GM21786 (cell line): ENCODE measurements at regions not wholly inside any gene's neighbourhood (a gene's known extent, or its start where the extent isn't known, plus 50 kb on each side); places are given as distances from the start of the nearest gene placed in this dataset.

Experiments used
- ATAC-seq: cut with Tn5 transposase; IDR thresholded peaks from one replicate; pipeline ENCODE4 v1.9.1; 2021; ENCODE audit not compliant: unreplicated experiment

DNA sequence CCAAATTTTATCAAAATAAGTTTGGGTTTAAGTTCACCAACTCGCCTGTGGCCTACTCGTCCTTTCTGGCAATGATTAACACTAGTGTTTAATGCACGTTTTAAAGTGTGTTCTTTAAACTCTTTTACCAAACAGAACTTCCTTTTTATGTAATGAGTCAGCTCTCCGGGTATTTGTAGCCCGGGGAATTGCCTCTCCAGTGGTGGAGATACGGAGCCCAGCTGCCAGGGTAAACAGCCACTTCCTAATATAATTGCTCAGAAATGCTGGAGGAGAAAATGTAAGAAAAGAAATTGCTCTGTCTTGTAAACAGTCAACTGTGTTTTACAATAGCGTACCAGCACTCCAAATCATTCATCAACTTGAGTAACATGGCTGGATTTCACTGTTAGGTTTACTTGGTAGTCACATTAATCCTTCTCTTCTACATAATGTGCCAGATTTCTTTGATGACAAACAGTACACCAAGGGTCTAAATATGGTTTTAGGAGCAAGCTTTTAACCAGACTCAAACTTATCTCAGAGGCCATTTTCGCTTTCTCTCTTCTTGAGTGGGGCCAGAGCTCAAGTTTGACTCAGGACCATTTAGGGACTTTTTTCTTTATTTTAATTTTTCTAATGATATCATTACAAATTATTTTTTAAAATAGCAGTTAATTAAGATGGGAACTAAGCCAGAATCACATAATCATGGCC lies 101.2 kb upstream of the SLC38A2 start:
- peak; percentile 82 for ATAC-seq

GRCh38 chr12:46472893-46473633 lies 100.5 kb upstream of the SLC38A2 start:
- no peak for ATAC-seq

DNA sequence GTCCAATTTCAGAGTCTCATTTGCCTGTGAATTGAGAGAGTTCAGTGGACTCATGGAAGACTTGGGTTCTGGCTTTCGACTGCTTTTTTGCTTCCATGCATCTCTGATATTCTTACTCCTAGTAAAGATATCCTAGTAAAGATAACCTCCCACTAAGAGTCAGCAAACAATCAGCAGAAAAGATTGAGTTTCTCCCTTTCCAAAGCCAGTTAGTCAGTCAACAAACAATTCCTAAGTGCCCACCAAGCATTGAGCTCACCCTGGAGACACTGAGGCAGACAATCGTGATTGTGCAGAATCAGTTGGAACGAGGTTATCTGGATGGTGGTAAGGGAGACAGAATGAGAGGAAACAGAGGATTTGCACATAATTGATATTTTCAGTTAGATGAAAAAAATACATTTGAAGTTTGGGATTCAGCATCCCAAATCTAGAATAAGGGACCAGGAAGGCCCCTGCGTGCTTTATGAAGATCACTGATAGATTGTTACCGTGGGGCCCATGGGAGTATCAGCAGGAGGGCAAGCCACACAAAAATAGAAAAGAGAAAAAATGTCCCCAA lies 99.7 kb upstream of the SLC38A2 start:
- ATAC-seq, result no peak

DNA sequence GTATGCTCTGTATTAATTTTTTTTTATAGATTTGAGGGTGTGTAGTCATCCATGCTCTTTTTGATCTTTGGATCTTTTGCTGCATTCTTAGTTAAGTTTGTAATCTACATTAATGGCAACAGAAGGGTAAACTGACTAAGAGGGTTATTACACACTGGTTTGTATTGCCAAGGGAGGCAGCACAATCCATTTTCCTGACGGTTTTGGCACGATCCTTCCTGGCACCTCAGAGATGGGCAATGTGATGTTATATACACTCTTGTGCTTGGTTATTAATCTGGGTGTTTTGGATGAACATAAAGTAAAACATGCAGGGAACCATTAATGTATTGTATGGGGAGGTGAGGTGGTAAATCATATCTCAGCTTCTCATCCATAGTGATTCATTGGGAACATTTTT lies 98.8 kb upstream of the SLC38A2 start:
- no peak for ATAC-seq

- ATAC-seq, result no peak
Measured at GRCh38 chr12:46470975-46471374, 98.4 kb upstream of the SLC38A2 start.

GRCh38 chr12:46470036-46470627 lies 97.6 kb upstream of the SLC38A2 start:
- peak; percentile 48 for ATAC-seq

GRCh38 chr12:46468813-46469212 lies 96.2 kb upstream of the SLC38A2 start:
- no peak for ATAC-seq

DNA sequence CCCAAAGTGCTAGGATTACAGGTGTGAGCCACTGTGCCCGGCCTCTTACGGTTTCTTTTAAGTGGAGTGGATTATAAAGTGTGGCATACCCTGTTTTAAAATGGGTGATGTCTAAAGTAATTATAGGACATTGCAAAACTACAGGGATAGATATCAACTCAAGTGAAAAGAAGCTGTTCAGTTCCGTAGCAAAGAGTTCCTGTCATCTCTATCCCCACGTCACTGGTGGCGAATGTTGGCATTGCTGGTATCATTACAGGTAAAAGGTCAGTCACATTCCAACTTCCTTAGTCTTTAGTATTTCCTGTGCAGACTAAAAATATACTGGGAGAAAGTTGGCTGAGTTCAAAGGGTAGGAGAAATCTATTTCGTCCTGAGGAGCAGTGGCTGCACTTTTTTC lies 95.6 kb upstream of the SLC38A2 start:
- ATAC-seq, result no peak

DNA sequence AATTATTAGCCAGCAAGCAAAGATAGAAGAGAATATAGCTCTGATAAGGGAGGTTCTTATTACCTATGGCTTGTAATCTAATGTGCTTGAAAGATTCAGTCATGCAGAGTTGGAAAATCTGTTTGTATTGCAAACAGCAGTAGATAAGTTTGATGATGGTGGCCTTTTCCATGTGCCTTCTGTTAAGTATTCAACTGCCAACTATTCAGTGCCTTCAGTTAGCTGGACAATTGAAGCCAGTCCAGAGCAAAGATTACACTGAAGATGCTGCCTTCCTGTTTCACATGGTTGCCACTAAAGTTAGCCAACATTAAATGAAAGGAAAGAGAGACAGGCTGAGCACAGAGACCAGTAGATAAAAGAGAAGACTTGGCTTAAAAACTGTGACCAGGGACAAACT lies 92.7 kb upstream of the SLC38A2 start:
- ATAC-seq, result no peak

DNA sequence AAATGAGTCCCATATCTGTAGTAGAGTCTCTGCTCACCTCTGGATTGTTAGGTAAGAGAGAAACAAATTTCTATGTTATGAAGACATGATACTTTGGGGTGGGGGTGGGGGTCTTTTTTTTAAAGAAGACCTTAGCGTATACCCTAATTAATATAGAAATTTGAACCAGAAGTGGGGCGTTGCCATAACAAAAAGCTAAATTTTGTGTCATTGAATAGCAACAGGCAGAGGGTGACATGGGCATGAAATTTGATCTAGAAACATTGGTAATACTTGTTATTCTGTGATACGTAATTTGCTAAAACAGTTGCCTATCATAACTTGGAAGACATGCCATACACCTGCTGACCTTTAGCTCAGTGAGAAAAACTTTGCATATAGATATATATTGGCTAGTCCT lies 92.3 kb upstream of the SLC38A2 start:
- no peak for ATAC-seq

DNA sequence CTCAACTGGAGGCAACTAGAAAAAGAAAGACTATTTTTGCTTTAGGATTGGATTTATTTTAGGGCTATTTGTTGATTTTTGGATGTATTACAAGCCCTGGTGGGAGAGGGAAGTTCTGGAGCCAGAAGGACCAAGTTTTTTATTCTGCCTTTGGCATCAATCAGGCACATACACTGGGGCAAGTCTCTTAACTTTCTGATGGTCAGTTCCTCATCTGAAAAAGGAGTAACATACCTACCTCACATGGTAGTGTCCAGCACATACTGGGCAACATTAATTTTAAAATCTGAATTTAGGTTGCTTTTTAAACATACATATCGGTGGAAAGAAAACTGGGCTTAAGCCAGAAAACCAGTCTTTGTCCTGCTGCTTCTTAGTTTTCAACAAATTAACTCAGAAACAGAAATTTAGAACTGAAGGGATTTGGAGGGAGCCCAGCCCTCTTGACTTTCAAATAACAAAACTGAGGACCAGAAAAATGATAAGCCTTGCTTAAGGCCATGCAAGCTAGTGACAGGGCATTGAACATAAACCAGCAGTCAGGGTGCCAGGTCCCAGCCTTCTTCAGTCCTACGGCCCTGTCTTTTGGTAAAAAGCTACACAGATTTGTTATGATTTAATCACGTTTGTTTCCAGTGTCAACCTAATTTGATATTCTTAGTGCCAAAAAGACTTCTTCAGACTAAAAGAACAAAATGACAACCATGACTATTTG lies 90.2 kb upstream of the SLC38A2 start:
- ATAC-seq, result no peak

- ATAC-seq, result no peak
Measured at GRCh38 chr12:46461907-46462640, 89.5 kb upstream of the SLC38A2 start.

DNA sequence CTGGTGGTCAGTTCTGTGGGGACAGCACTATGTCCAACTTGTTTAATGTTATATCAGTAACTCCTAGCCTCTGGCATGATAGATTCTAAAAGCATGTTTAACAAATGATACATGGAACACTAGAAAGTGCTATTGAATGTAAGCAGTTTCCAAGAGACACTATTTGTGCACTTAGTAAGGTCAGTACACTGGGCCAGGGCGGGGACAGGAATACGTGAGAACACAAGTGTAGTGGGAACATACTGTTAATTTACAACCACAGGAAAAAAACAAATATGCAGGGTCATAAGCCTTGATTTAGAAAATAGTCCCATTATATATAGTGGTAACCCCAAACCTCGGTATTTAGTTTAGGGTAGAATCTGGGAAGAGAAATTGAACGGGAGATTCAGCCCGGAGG lies 88.9 kb upstream of the SLC38A2 start:
- ATAC-seq, result no peak

GRCh38 chr12:46460682-46461210 lies 88.2 kb upstream of the SLC38A2 start:
- no peak for ATAC-seq

DNA sequence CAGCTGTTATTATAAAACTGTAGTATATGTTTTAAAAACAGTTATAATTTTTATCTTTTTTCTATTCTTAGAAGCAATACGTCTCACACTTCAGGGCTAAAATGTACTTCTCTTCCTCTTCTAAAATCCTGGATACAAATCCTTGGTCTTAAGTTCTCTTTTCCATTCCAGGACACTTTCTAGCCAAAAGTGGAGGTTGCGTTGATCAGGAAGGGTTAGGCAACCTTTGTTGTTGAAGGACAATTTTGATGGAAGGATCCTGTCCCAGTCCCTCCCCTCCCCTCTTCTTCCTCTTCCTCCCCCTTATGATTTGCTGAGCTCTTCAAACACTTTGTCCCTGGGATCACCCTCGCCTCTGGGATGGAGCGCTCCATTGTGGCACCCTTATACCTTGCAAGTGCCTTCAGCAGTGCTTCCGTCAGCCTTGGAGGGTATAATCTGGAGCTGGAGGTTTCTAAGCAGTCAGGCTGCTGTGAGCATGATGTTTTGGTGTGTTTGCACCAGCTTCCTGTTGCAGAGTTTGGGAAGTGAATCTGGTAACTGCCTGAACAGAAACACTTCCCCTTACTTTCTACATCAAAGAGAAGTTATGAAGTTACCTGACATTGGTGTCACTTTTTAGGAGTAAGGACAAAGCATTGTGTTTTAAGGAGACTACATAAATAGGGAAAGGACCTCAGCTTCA lies 87.4 kb upstream of the SLC38A2 start:
- no peak for ATAC-seq

DNA sequence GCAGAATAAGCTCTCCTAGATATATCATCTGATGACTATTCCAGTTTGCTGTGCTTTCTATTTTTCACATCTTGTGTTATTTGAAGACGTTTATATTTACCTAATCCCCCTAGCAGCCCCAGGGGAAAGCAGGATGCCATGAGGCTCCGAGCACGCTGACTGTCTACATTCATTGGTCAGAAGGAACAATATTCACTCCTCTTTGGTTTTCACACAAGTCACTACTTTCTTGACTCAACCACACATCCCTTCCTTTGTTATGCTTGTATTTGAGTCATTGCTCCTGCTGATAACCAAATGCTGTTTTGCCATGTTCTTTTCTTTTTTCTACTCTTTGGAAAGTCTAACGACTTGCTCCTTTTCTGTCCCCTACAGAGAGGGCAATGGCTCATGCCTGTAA lies 86.5 kb upstream of the SLC38A2 start:
- ATAC-seq, result no peak

DNA sequence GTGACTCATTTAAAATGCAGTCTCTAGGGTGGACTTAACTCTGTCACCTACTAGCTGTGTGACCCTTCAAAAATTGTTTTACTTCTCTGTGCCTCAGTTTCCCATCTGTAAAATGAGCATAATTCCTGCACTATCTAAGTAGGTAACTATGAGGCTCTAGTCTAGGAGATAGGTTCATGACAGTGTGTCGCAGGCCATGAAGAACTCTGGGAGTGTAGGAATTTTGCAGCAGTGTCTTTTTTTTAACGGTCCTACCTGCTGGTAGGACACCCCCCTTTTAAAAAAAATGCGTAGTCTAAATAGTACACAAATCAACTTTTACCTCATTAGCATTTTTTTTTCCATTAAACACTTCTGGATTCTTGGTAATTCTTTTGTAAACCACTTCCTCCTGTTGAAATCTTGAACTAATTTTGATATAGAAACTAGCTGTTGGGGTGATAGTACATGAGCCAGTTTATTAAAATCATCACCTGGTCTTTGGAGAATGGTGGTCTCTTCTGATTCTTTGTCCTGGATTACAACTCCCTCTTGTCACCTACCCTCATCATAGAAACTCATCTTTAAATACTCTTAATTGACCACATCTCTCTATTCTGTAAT lies 86.0 kb upstream of the SLC38A2 start:
- ATAC-seq, result no peak

GRCh38 chr12:46457958-46458357 lies 85.4 kb upstream of the SLC38A2 start:
- ATAC-seq, result no peak
